GM12864 (cell line): ENCODE measurements at regions not wholly inside any gene's neighbourhood (a gene's known extent, or its start where the extent isn't known, plus 50 kb on each side); places are given as distances from the start of the nearest gene placed in this dataset.
"Not testable (repeated sequence)": the region's sequence is repeated elsewhere in the genome, so short reads cannot be mapped to it uniquely, and the experiment has no call there.

Source experiments
- DNase-seq: peaks from one replicate; pipeline ENCODE4 v3.0.0-alpha.2; 2011; ENCODE audit warnings: low read depth
- H3K4me3 ChIP-seq: 2 replicates; pipeline ENCODE4 v1.5.1; 2011; ENCODE audit warnings: mild to moderate bottlenecking, low read depth, low read length, control low read depth
- TF ChIP-seq, protein P1 (sequence below): IDR thresholded peaks from 2 replicates; pipeline ENCODE4 v1.5.1; 2011; ENCODE audit warnings: low read depth, mild to moderate bottlenecking, moderate library complexity, low read length, control low read depth, inconsistent platforms; ENCODE audit errors: missing control alignments

DNA sequence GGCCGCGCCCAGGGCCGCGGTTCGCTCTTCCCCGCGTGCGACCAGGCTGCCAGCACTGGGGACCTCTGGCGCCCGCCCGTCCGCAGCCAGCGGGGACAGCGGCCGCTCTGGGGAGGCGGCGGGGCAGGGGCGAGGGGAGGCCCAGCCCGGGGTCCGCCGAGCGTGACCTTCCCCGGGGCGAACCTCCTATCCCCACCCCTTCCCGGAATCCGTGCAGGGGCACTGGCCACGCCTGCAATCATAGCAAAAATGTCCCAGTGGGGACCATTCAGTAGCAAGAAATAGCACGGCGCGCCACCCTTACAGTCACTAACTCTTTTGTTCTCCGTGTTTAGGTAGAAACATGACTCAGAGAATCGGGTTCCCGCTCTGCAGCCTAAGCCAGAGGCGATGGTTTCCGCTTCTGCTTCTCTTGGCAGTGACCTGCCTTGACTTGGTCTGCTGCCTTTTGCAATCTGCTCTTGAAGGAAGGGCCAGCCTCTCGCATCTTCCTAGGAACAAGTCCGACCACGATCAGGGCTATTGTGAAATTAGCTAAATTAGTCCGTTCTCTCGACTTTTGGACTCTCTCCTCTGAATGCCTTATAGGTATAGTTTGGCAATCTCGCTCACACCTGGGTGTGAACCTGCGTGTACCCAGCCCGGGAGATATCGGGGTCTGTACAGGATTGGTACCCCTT, 79.3 kb upstream of the ACBD5 start:
- no peak overlapping the region; the same call in 1 of the 2 replicates for H3K4me3 ChIP-seq
- no peak for DNase-seq

DNA sequence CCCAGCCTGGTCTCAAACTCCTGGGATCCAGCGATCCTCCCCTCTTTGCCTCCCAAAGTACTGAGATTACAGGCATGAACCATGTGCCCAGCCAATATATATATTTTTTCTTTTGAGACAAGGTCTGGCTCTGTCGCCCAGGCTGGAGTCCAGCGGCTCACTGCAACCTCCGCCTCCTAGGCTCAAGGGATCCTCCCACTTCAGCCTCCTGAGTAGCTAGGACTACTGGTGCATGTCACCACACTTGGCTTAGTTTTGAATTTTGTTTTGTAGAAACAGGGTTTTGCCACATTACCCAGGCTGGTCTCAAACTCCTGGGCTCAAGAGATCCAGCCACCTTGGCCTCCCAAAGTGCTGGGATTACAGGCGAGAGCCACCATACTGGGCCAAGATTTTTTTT, 78.5 kb upstream of the ACBD5 start:
- DNase-seq, H3K4me3 ChIP-seq: not testable (repeated sequence)

More for the DNA sequence above, 79.3 kb upstream of the ACBD5 start:
- TF ChIP-seq, protein P1, sequence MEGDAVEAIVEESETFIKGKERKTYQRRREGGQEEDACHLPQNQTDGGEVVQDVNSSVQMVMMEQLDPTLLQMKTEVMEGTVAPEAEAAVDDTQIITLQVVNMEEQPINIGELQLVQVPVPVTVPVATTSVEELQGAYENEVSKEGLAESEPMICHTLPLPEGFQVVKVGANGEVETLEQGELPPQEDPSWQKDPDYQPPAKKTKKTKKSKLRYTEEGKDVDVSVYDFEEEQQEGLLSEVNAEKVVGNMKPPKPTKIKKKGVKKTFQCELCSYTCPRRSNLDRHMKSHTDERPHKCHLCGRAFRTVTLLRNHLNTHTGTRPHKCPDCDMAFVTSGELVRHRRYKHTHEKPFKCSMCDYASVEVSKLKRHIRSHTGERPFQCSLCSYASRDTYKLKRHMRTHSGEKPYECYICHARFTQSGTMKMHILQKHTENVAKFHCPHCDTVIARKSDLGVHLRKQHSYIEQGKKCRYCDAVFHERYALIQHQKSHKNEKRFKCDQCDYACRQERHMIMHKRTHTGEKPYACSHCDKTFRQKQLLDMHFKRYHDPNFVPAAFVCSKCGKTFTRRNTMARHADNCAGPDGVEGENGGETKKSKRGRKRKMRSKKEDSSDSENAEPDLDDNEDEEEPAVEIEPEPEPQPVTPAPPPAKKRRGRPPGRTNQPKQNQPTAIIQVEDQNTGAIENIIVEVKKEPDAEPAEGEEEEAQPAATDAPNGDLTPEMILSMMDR, result no peak

DNA sequence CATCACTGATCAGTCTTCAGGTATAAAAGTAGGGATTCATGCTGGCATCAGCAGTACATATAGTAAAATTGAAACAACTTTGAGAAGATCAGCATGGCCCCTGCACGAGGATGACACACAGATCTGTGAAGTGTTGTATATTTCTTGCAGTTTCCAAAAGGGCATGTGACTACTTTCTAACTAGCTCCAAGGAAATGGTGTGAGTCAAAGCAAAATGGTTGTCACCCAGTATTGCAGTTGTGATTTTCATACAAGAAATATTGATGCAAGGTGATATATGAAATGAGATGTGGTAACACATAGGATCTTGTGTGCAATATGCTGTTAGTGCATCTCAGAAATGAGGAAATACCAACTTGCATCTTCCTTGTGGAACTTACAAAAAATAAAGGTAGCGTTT, 74.5 kb upstream of the ACBD5 start:
- DNase-seq, H3K4me3 ChIP-seq: not testable (repeated sequence)

DNA sequence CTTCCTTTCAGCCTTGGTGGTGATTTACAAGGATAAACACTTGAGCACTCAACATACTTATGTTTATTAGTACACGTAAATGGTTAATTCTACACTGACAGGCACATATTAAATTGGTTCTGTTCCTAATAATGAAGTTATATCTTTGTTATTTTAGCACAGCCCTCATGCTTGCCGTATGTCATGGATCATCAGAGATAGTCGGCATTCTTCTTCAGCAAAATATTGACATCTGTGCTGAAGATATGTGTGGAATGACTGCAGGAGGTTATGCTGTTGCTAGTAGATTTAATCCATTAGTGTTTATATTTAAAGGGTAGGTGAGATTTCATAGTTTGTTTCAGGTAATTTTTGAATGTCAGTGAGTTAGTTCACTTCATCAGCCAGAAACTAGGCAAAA, 73.0 kb upstream of the ACBD5 start:
- not testable (repeated sequence) for DNase-seq, H3K4me3 ChIP-seq

DNA sequence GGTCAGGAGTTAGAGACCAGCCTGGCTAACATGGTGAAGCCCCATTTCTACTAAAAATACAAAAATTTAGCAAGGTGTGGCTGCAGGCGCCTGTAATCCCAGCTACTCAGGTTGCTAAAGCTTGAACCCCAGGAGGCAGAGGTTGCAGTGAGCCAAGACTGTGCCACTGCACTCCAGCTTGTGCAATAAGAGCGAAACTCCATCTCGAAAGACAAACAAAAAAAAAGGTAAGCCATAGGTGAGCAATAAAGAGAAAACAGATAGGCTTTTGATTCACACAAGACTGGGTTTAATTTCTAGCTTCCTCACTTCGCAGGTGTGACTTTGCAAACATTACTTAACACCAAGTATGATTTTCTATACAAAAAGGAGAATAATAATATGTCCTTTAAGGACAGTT, 72.3 kb upstream of the ACBD5 start:
- DNase-seq, result no peak
- TF ChIP-seq, protein P1, result no peak
- no peak overlapping the region for H3K4me3 ChIP-seq

DNA sequence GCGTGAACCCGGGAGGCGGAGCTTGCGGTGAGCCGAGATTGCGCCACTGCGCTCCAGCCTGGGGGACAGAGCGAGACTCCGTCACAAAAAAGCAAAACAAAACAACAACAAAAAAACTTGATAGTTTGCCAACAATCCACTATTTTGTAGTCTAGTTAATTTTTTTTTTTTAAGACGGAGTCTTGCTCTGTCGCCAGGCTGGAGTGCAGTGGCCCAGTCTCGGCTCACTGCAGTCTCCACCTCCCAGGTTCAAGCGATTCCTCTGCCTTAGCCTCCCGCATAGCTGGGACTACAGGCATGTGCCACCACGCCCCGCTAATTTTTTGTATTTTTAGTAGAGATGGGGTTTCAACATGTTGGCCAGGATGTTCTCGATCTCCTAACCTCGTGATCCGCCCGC, 71.2 kb upstream of the ACBD5 start:
- DNase-seq, H3K4me3 ChIP-seq: not testable (repeated sequence)

DNA sequence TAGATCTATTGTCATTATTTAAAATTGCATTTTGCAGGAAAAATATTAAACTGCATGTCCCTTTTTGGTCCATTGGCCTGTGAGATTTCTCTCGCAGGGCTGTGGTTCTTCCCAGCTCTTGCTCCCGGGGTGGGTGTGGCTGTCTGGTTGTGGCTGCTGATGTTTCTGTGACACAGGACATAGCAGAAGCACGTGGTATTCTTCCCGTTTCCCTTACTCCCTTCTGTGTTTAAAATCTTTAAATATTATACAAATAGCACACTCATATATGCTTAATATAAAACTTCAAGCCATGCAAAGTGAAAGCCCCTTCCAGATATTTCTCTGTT, 57.9 kb upstream of the ACBD5 start:
- H3K4me3 ChIP-seq, DNase-seq: not testable (repeated sequence)

DNA sequence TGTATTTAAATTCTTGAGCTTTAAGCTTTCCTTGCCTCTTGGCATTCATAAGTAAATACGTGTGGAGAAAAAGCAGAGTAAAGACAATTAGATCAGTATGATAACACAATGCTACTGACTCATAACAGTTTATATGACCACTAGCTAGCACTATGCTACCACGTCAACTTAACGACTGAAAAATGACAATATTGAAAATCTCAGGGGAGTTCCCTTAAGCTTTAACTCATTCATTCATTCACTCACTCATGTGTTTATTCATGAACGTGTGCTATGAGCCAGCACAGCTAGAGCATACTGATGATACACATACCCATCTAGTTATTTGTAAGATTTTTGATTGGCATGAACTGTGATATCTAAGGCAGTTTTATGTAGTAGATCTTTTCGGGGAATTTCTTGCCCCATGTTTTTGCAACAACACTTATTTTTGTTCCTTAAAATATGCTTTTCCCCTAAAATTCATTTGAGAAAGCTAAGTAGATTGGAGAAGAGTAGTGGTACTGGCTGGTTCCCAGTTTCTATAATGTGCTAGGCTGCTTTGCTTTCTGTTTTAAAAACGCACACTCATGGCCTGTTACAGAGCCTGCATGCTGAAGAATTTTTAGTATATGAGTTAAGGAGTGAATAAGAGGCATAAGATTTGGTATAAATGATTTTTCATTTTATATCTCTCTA, 57.4 kb upstream of the ACBD5 start:
- DNase-seq, result no peak
- TF ChIP-seq, protein P1, result no peak
- no peak overlapping the region for H3K4me3 ChIP-seq

DNA sequence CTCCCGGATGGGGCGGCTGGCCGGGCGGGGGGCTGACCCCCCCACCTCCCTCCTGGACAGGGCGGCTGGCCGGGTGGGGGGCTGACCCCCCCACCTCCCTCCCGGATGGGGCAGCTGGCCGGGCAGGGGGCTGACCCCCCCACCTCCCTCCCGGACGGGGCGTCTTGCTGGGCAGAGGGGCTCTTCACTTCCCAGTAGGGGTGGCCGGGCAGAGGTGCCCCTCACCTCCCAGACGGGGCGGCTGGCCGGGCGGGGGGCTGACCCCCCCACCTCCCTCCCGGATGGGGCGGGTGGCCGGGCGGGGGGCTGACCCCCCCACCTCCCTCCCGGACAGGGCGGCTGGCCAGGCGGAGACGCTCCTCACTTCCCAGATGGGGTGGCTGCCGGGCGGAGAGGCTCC, 55.7 kb upstream of the ACBD5 start:
- H3K4me3 ChIP-seq, DNase-seq: not testable (repeated sequence)

DNA sequence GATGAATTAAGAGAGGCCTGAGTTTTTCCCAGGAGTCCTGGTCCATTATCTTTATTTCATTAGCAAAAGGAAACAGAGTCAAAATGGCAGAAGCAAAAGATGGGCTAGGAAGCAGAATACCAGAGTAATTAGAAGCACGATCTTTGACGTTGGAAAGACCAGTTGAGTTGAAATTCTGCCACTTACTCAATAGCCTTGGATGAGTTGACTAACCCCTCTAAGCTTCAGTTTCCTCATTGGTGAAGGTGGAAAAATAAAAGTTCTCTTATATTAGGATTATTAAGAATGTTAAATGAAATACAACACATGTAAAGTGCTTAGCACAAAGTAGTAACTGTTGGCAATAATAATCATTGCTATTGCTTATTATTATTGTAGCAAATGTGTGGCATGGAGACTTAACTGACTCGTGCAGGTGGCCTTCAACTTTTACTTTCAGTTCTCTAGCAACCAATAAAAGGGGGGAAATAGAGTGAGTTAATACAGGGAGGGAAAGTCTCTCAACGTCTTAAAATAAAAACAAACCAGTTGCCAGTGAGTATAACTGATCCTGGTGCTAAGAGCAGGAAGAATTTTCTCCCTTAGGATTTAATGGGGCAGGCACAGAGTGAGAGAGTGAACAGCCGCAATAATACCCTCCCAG, 50.8 kb upstream of the ACBD5 start:
- H3K4me3 ChIP-seq, DNase-seq: not testable (repeated sequence)
